Muscle of leg (tissue), 3 donors: ENCODE measurements at regions not wholly inside any gene's neighbourhood (a gene's known extent, or its start where the extent isn't known, plus 50 kb on each side); places are given as distances from the start of the nearest gene placed in this dataset.
"Not testable (repeated sequence)": the region's sequence is repeated elsewhere in the genome, so short reads cannot be mapped to it uniquely, and the experiment has no call there.

Experiments used
- DNase-seq: peaks from one replicate; pipeline ENCODE4 v3.0.0; 2013
- H3K27ac ChIP-seq: one replicate; pipeline ENCODE4 v1.5.1; 2013; ENCODE audit warnings: mild to moderate bottlenecking, low read length, control low read depth
- H3K27me3 ChIP-seq: one replicate; pipeline ENCODE4 v1.6.1; 2013; ENCODE audit warnings: low read length; ENCODE audit not compliant: control insufficient read depth, insufficient read depth
- H3K36me3 ChIP-seq: one replicate; pipeline ENCODE4 v1.6.1; 2013; ENCODE audit warnings: low read length; ENCODE audit not compliant: control insufficient read depth, insufficient read depth
- H3K4me1 ChIP-seq: one replicate; pipeline ENCODE4 v1.6.1; 2013; ENCODE audit warnings: low read length; ENCODE audit not compliant: control insufficient read depth, insufficient read depth
- H3K4me3 ChIP-seq: one replicate; pipeline ENCODE4 v1.5.1; 2013; ENCODE audit warnings: low read length, control low read depth
- H3K9me3 ChIP-seq: replicated peaks from 2 replicates; pipeline ENCODE4 v1.6.1; 2013; ENCODE audit warnings: low read depth, low read length; ENCODE audit not compliant: control insufficient read depth
- WGBS: methylation state at CpG from one replicate; pipeline ENCODE4 v1.1.5; 2013; ENCODE audit warnings: missing lambda C conversion rate; ENCODE audit not compliant: insufficient coverage; 5-methylcytosine and 5-hydroxymethylcytosine counted together

DNA sequence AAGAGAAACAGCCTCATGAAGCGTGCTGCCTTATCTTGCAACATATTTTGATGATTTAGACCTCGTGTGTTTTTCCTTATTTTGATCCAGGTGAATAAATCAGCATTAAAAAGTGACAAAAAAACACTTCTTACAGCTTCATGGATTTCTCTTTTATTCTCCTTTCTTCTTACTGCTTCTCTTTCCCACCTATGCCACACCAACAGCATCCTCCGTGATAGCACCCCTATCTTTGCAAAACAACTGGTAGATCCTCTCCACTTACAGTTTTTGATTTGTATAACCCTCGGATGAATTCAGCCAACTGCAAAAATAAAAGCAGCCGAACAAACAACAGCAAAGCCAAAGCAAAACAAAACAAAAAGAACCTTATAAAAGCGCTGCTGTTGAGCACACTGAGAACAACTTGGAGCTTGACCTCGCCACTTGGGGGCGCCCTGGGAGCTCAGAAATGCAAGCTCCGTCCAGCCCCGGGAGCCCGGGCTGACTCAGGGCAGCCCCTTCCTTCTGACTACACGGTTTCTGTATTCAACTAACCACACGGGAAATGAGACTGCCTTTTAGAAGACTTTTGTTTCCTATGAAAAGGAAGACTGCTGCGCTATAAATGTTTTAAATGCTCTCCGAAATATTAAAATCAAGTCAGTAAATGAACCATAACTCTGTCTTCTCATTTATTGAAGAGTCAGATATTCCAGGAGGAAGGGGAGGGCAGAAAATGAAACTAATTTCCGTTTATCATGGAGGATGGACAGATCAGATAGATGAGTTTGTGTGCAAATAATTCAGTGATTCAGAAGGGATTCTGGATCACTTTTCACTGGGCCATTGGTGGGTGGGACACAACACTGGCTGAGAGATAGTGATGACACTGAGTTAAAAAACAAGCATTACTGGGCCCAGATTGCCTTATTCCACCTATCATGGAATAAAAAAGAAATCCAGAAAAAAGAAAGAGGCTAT lies 186.8 kb downstream of the ATP6V0E2 start:
- not testable (repeated sequence) for H3K27ac ChIP-seq, DNase-seq, H3K4me1 ChIP-seq, H3K36me3 ChIP-seq, H3K9me3 ChIP-seq, H3K27me3 ChIP-seq, H3K4me3 ChIP-seq
- WGBS: no CpG with 5 or more reads among the region's 16 CpGs

DNA sequence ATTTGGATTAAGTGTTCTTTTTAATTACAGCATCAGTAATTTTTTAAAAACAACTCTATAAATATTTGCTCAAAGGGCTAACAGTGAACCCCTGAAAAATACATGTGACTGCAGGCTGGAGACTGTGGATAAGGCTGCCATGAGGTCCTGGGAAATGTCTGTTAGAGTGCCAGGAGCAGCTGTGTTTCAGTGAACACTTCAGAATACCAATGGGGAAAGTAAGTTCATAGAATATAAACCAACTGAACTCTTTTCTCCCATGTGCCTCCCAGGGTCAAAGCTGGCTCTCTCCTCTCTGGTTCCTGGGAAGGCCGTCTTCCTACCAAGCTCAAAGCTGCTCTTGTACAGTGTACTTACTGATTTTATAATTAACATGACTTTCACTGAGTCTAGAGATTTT lies 189.4 kb downstream of the ATP6V0E2 start:
- not testable (repeated sequence) for H3K27ac ChIP-seq, H3K4me1 ChIP-seq, H3K27me3 ChIP-seq, H3K9me3 ChIP-seq, H3K4me3 ChIP-seq, H3K36me3 ChIP-seq
- no CpG with 5 or more reads among the region's 1 CpG for WGBS
- peak; percentile 13 for DNase-seq

DNA sequence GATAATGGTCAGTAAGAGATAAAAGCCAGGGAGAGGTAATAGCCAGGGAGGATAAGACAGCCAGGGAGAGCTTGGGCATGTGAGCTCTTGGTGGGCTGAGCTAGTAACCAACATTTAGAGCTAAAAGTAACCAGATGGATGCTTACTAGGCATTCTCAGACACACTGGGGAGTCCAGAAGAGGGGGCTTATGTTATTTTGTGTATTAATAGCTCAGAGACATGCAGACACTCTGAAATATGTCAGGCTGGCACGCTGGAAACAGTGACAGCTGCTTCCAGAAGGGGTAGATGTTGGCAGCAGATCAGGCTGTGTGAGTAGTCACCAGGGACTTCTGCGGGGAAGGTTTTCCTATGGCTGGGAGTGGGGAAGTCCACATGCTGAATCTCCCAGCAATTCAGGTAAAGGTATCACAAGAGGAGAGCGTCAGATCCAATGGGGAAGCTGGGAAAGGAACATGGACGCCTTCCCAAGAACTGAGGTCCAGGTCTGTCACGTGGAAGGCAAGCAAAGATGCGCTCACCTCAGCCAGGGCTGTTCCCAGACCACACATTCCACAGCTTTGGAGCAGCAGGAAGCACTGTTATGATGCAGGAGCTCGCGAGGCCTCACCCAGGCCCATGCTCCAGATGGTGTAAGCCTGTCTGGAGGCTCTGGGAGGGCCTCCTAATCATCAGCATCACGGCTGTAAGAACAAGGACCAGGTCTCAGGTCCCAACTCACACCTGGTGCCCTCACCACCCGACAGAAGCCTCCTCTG lies 196.0 kb downstream of the ATP6V0E2 start:
- H3K36me3 ChIP-seq, H3K4me3 ChIP-seq, H3K4me1 ChIP-seq, H3K27me3 ChIP-seq, H3K9me3 ChIP-seq: not testable (repeated sequence)
- 40% methylated on average over 1 of the region's 10 CpGs for WGBS
- DNase-seq: peak; percentile 31
- peak overlapping the region; percentile 51 for H3K27ac ChIP-seq

DNA sequence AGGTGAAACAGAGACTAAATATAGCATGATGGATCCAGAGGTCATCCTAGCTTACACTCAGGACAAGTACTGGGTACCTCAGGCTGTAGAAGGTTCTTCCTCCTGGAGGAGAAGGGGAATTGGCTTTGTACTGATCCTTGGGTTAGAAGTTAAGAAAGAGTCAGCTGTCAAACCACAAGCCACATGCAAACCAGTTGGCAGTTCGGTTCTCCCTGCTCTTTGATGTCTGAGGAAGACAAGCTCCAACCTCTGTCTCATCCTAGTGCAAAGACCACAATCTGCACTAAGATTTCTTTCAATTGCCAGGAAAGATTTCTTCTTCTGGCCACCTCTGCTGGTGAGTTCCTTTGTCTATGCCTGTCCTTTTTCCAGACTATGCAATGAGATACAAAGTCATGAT lies 203.8 kb downstream of the ATP6V0E2 start:
- 57% methylated on average over 1 of the region's 1 CpG for WGBS
- not testable (repeated sequence) for H3K27ac ChIP-seq, H3K4me3 ChIP-seq, DNase-seq, H3K36me3 ChIP-seq, H3K4me1 ChIP-seq, H3K27me3 ChIP-seq, H3K9me3 ChIP-seq

DNA sequence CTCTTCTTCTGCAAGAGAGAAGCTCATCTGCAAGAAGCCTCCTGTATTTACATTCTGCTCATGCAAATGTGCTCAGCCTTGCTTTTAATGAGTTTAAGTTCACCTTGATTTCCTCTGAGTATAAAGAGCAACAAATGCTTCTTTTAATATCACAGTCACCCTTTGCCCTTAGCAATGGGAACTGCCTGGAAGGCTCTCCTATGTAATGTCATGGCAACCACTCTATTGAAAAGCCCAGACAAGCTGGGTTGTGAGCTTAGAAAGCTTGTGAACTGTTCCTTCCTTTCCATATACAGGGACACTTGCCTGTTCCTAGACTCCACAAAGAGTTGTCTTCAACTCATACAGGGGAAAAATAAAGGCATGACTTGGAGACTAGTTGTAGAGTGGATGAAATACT lies 208.1 kb downstream of the ATP6V0E2 start:
- not testable (repeated sequence) for H3K36me3 ChIP-seq, H3K4me3 ChIP-seq, H3K27me3 ChIP-seq, DNase-seq, H3K9me3 ChIP-seq, H3K27ac ChIP-seq, H3K4me1 ChIP-seq

DNA sequence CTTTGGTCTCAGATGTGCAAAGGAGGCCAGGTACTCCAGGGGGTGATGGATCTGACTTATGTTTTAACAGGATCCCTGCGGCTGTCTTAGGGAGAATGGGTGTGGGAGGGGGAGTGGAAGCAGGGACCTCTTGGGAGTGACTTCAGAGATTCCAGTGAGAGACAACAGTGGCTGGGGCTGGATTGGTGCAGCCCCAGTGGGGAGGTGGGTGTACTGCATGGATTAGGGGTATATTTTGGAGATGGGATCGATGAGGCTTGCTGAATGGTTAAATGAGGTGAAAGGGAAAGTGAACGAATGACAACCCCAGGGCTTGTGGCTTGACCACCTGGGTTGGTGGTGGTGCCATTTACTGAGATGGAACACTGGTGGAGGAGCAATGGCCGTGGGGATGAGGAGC lies 211.0 kb downstream of the ATP6V0E2 start:
- not testable (repeated sequence) for DNase-seq, H3K9me3 ChIP-seq, H3K36me3 ChIP-seq, H3K27me3 ChIP-seq, H3K4me1 ChIP-seq, H3K27ac ChIP-seq, H3K4me3 ChIP-seq
- 80% methylated on average over 3 of the region's 4 CpGs for WGBS

DNA sequence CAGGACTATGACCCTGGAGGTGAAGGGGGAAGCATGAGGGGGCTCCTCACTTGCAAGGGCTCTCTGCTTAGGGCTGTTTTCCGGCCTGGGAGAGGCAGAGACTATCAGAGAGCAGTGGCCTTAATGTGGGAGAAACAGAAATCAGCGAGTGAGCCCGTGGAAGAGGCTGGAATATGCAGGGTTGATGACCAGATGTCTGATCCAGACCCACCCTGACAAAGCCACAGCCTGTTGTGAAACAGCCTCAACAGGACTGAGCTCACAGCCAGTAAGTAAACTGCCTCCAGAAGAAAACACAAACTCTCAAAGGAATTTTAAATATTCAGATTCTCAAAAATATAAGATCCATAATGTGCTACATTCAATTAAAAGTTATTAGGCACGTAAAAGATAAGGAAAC lies 213.7 kb downstream of the ATP6V0E2 start:
- not testable (repeated sequence) for H3K36me3 ChIP-seq, H3K9me3 ChIP-seq, DNase-seq, H3K4me3 ChIP-seq, H3K4me1 ChIP-seq, H3K27ac ChIP-seq, H3K27me3 ChIP-seq
- no CpG with 5 or more reads among the region's 4 CpGs for WGBS

DNA sequence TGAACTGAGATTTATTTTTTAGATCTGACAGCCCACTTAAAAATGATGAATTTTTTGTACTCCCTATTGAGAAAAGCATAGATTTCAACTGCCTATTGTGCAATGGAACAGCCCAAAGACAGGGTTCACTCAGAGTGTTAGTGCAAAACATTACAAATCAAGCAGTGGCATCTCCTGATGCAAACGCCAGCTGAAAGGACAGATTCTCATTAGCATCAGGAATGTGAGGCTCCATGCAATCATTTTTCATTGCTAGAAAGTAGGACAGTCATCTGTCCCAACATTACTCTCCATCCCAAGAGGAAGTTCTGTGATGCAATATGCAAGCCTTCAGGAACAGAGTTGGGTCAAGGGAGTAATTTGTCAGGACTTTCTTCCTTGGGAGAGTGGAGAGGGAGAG lies 215.4 kb downstream of the ATP6V0E2 start:
- no CpG with 5 or more reads among the region's 1 CpG for WGBS
- H3K27me3 ChIP-seq, DNase-seq, H3K36me3 ChIP-seq, H3K27ac ChIP-seq, H3K4me1 ChIP-seq, H3K9me3 ChIP-seq, H3K4me3 ChIP-seq: not testable (repeated sequence)

DNA sequence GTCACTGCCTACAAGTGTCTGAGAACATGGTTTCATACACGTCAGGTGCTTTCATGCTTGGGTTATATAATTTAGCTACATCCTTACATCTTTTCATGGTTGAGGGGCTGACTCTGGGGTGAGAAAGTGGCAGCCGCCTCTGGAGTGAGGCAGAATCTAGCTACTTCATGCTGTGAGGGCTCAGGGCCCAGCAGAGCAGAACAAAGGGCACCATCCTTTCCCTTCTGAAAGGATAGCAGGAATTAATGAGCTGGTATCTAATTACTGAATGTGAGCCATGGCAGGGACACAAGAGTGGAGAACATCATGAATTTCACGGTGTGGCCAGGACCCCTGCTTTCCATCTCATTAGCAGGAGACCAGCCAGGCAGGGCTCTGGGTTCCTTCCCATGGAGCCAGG lies 217.0 kb downstream of the ATP6V0E2 start:
- WGBS: no CpG with 5 or more reads among the region's 3 CpGs
- not testable (repeated sequence) for DNase-seq

DNA sequence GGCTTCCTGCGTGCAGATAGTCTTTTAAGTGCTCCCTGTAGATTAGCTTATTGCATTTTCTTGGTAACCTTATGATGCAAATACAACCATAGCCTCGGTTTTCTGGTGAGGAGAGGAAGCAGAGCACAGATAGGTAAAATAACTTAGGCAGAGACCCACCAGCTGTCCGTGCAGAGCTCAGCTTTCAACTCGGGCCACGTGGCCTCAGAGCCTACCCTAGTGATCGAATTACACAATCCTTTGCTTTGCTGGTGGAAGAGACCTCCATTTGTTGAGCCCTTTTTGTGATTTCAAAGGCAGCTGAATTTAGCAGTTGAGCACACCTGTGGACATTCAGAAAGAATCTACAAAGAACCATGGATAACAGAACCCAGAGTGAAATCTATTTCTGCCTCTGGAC lies 220.1 kb downstream of the ATP6V0E2 start:
- H3K4me1 ChIP-seq, H3K27ac ChIP-seq, H3K27me3 ChIP-seq, H3K9me3 ChIP-seq, H3K4me3 ChIP-seq, H3K36me3 ChIP-seq: not testable (repeated sequence)
- peak; percentile 5 for DNase-seq
- WGBS: no CpG with 5 or more reads among the region's 6 CpGs

More for the DNA sequence above, 217.0 kb downstream of the ATP6V0E2 start:
- not testable (repeated sequence) for H3K36me3 ChIP-seq, H3K9me3 ChIP-seq, H3K27me3 ChIP-seq, H3K4me3 ChIP-seq, H3K4me1 ChIP-seq, H3K27ac ChIP-seq
